HG03432 (cell line): ENCODE measurements at regions not wholly inside any gene's neighbourhood (a gene's known extent, or its start where the extent isn't known, plus 50 kb on each side); places are given as distances from the start of the nearest gene placed in this dataset.

Experiments
- ATAC-seq: cut with Tn5 transposase; IDR thresholded peaks from one replicate; pipeline ENCODE4 v1.9.1; 2021; ENCODE audit warnings: mild to moderate bottlenecking, moderate library complexity; ENCODE audit not compliant: unreplicated experiment

GRCh38 chr3:6521369-6522113 is 339.4 kb upstream of the GRM7 start:
- ATAC-seq, result no peak

GRCh38 chr3:6522191-6522590 is 338.7 kb upstream of the GRM7 start:
- ATAC-seq, result no peak

- ATAC-seq, result no peak
Measured at GRCh38 chr3:6523043-6523442, 337.9 kb upstream of the GRM7 start.

- ATAC-seq, result no peak
Measured at GRCh38 chr3:6524479-6524878, 336.4 kb upstream of the GRM7 start.

GRCh38 chr3:6526321-6526720 is 334.6 kb upstream of the GRM7 start:
- no peak for ATAC-seq

- no peak for ATAC-seq
Measured at GRCh38 chr3:6526861-6527260, 334.1 kb upstream of the GRM7 start.

- ATAC-seq, result peak; percentile 61
Measured at GRCh38 chr3:6528951-6529350, 332.0 kb upstream of the GRM7 start.

GRCh38 chr3:6531153-6531552 is 329.8 kb upstream of the GRM7 start:
- no peak for ATAC-seq

- no peak for ATAC-seq
Measured at GRCh38 chr3:6532101-6532500, 328.8 kb upstream of the GRM7 start.

- no peak for ATAC-seq
Measured at GRCh38 chr3:6540981-6541380, 319.9 kb upstream of the GRM7 start.

GRCh38 chr3:6542795-6543194 is 318.1 kb upstream of the GRM7 start:
- ATAC-seq, result no peak

- no peak for ATAC-seq
Measured at GRCh38 chr3:6549296-6549695, 311.6 kb upstream of the GRM7 start.

GRCh38 chr3:6551165-6551564 is 309.8 kb upstream of the GRM7 start:
- ATAC-seq, result no peak

- ATAC-seq, result no peak
Measured at GRCh38 chr3:6560259-6560658, 300.7 kb upstream of the GRM7 start.

- no peak for ATAC-seq
Measured at GRCh38 chr3:6567241-6567640, 293.7 kb upstream of the GRM7 start.

- no peak for ATAC-seq
Measured at GRCh38 chr3:6568999-6569493, 291.9 kb upstream of the GRM7 start.

- ATAC-seq, result no peak
Measured at GRCh38 chr3:6571448-6571847, 289.5 kb upstream of the GRM7 start.

- no peak for ATAC-seq
Measured at GRCh38 chr3:6577584-6577983, 283.3 kb upstream of the GRM7 start.

- ATAC-seq, result no peak
Measured at GRCh38 chr3:6578526-6578925, 282.4 kb upstream of the GRM7 start.

GRCh38 chr3:6580808-6581207 is 280.1 kb upstream of the GRM7 start:
- no peak for ATAC-seq

- ATAC-seq, result no peak
Measured at GRCh38 chr3:6585360-6585759, 275.6 kb upstream of the GRM7 start.

GRCh38 chr3:6600237-6600636 is 260.7 kb upstream of the GRM7 start:
- ATAC-seq, result no peak

- ATAC-seq, result peak; percentile 54
Measured at GRCh38 chr3:6601374-6601773, 259.5 kb upstream of the GRM7 start.
